H9 (cell line): ENCODE measurements at regions not wholly inside any gene's neighbourhood (a gene's known extent, or its start where the extent isn't known, plus 50 kb on each side); places are given as distances from the start of the nearest gene placed in this dataset.

Experiments
- DNase-seq: peaks from one replicate; pipeline ENCODE4 v3.0.0-alpha.2; 2017
- H2AFZ ChIP-seq: one replicate; pipeline ENCODE4 v1.6.1; 2013; ENCODE audit warnings: mild to moderate bottlenecking, low read length, control low read depth, moderate library complexity
- H2AK5ac ChIP-seq: 2 replicates; pipeline ENCODE4 v1.6.1; 2013; ENCODE audit warnings: low read length, control low read depth, mixed read lengths; ENCODE audit not compliant: insufficient read length
- H2BK120ac ChIP-seq: one replicate; pipeline ENCODE4 v1.6.1; 2013; ENCODE audit warnings: low read depth, mild to moderate bottlenecking, low read length, control low read depth, inconsistent platforms; ENCODE audit not compliant: poor library complexity, severe bottlenecking
- H2BK12ac ChIP-seq: 2 replicates; pipeline ENCODE4 v1.6.1; 2013; ENCODE audit warnings: low read length, control low read depth, mixed read lengths, low read depth; ENCODE audit not compliant: insufficient read length
- H2BK15ac ChIP-seq: 2 replicates; pipeline ENCODE4 v1.6.1; 2013; ENCODE audit warnings: low read depth, low read length, control low read depth
- H2BK20ac ChIP-seq: one replicate; pipeline ENCODE4 v1.6.1; 2013; ENCODE audit warnings: low read depth, mild to moderate bottlenecking, low read length, control low read depth, inconsistent platforms; ENCODE audit not compliant: poor library complexity, severe bottlenecking
- H2BK5ac ChIP-seq: 2 replicates; pipeline ENCODE4 v1.6.1; 2013; ENCODE audit warnings: low read length, control low read depth, mixed read lengths; ENCODE audit not compliant: insufficient read length
- H3K14ac ChIP-seq: 2 replicates; pipeline ENCODE4 v1.6.1; 2013; ENCODE audit warnings: low read length, control low read depth; ENCODE audit not compliant: insufficient read depth
- H3K18ac ChIP-seq: 2 replicates; pipeline ENCODE4 v1.6.1; 2013; ENCODE audit warnings: low read depth, mild to moderate bottlenecking, mixed read lengths, low read length, control low read depth; ENCODE audit not compliant: insufficient read length
- H3K23ac ChIP-seq: 2 replicates; pipeline ENCODE4 v1.6.1; 2013; ENCODE audit warnings: low read length, control low read depth, mixed read lengths, low read depth; ENCODE audit not compliant: insufficient read length
- H3K23me2 ChIP-seq: 2 replicates; pipeline ENCODE4 v1.6.1; 2013; ENCODE audit warnings: low read depth, mild to moderate bottlenecking, mixed read lengths, low read length, control low read depth; ENCODE audit not compliant: insufficient read length, poor library complexity, severe bottlenecking
- H3K27ac ChIP-seq: 2 replicates; pipeline ENCODE4 v1.5.1; 2013; ENCODE audit warnings: low read length, control low read depth, mixed read lengths, low read depth; ENCODE audit not compliant: insufficient read length
- H3K27me3 ChIP-seq: 2 replicates; pipeline ENCODE4 v1.6.1; 2013; ENCODE audit warnings: low read length, control low read depth, inconsistent platforms; ENCODE audit not compliant: insufficient read depth
- H3K4ac ChIP-seq: 2 replicates; pipeline ENCODE4 v1.6.1; 2013; ENCODE audit warnings: low read depth, mild to moderate bottlenecking, control low read depth, inconsistent platforms, low read length, moderate library complexity
- H3K4me1 ChIP-seq: 2 replicates; pipeline ENCODE4 v1.6.1; 2013; ENCODE audit warnings: low read length, control low read depth, inconsistent platforms; ENCODE audit not compliant: insufficient read depth
- H3K4me2 ChIP-seq: 2 replicates; pipeline ENCODE4 v1.6.1; 2013; ENCODE audit warnings: low read length, control low read depth, mixed read lengths; ENCODE audit not compliant: insufficient read length, insufficient read depth
- H3K56ac ChIP-seq: 2 replicates; pipeline ENCODE4 v1.6.1; 2013; ENCODE audit warnings: low read depth, mild to moderate bottlenecking, mixed read lengths, low read length, control low read depth; ENCODE audit not compliant: insufficient read length
- H3K79me1 ChIP-seq: 2 replicates; pipeline ENCODE4 v1.6.1; 2013; ENCODE audit warnings: low read depth, mild to moderate bottlenecking, moderate library complexity, low read length, control low read depth, inconsistent platforms; ENCODE audit not compliant: insufficient read depth, poor library complexity, severe bottlenecking
- H3K79me2 ChIP-seq: 2 replicates; pipeline ENCODE4 v1.6.1; 2013; ENCODE audit warnings: low read length, control low read depth, inconsistent platforms; ENCODE audit not compliant: insufficient read depth
- H3K9ac ChIP-seq: 2 replicates; pipeline ENCODE4 v1.6.1; 2013; ENCODE audit warnings: low read length, control low read depth, mixed read lengths; ENCODE audit not compliant: insufficient read length; ENCODE audit errors: extremely low read depth
- H3K9me3 ChIP-seq: one replicate; pipeline ENCODE4 v1.6.1; 2013; ENCODE audit warnings: low read depth, low read length, inconsistent platforms; ENCODE audit not compliant: control insufficient read depth
- H3T11ph ChIP-seq: one replicate; pipeline ENCODE4 v1.6.1; 2013; ENCODE audit warnings: mild to moderate bottlenecking, low read length, control low read depth, inconsistent platforms
- H4K20me1 ChIP-seq: one replicate; pipeline ENCODE4 v1.6.1; 2013; ENCODE audit not compliant: control insufficient read depth, insufficient read length, insufficient read depth
- H4K5ac ChIP-seq: 2 replicates; pipeline ENCODE4 v1.6.1; 2013; ENCODE audit warnings: low read depth, mild to moderate bottlenecking, mixed read lengths, low read length, control low read depth; ENCODE audit not compliant: insufficient read length
- H4K8ac ChIP-seq: replicated peaks from 2 replicates; pipeline ENCODE4 v1.6.1; 2013; ENCODE audit warnings: low read length, control low read depth, mixed read lengths, low read depth; ENCODE audit not compliant: insufficient read length
- H4K91ac ChIP-seq: 2 replicates; pipeline ENCODE4 v1.6.1; 2013; ENCODE audit warnings: low read depth, mild to moderate bottlenecking, moderate library complexity, mixed read lengths, low read length, control low read depth; ENCODE audit not compliant: insufficient read length
- H3K27ac Mint-ChIP-seq, 3 experiments: 2 replicates in 2 of 3; 3 replicates in 1 of 3; pipeline ENCODE4 v1.8.0; 2020 to 2021; ENCODE audit warnings: mixed read lengths in 3 of 3, mild to moderate bottlenecking in 1 of 3, moderate library complexity in 1 of 3
- H3K27me3 Mint-ChIP-seq: 2 replicates; pipeline ENCODE4 v1.8.0; 2021; ENCODE audit warnings: low read depth, mild to moderate bottlenecking, moderate library complexity, mixed read lengths
- H3K36me3 Mint-ChIP-seq, 3 experiments: 2 replicates in 2 of 3; 3 replicates in 1 of 3; pipeline ENCODE4 v1.8.0; 2020 to 2021; ENCODE audit warnings: low read depth in 3 of 3, mixed read lengths in 3 of 3; ENCODE audit not compliant: insufficient read depth in 1 of 3
- H3K4me1 Mint-ChIP-seq, 2 experiments: 2 replicates each; pipeline ENCODE4 v1.8.0; 2020; ENCODE audit warnings: mixed read lengths in 2 of 2
- H3K4me3 Mint-ChIP-seq, 2 experiments: 2 replicates in 1 of 2; 3 replicates in 1 of 2; pipeline ENCODE4 v1.8.0; 2020 to 2021; ENCODE audit warnings: mild to moderate bottlenecking in 2 of 2, mixed read lengths in 2 of 2, moderate library complexity in 1 of 2
- H3K9me3 Mint-ChIP-seq, 2 experiments: 2 replicates in 1 of 2; 3 replicates in 1 of 2; pipeline ENCODE4 v1.8.0; 2020; ENCODE audit warnings: mild to moderate bottlenecking in 2 of 2, mixed read lengths in 2 of 2, moderate library complexity in 1 of 2
- WGBS: extraction: QIAGEN DNeasy Blood & Tissue Kit; methylation state at CpG from one replicate; pipeline ENCODE4 v1.1.7; 2013; ENCODE audit warnings: missing lambda C conversion rate, low lambda C conversion rate, mixed read lengths; ENCODE audit not compliant: insufficient read length; ENCODE audit errors: extremely low coverage; 5-methylcytosine and 5-hydroxymethylcytosine counted together
- TF ChIP-seq, protein P1 (sequence below): fragments of 200-600 bp; sonication (generic); conservative IDR thresholded peaks from 3 replicates; pipeline ENCODE4 v1.8.0; 2021; ENCODE audit warnings: antibody characterized with exemption, mild to moderate bottlenecking

DNA sequence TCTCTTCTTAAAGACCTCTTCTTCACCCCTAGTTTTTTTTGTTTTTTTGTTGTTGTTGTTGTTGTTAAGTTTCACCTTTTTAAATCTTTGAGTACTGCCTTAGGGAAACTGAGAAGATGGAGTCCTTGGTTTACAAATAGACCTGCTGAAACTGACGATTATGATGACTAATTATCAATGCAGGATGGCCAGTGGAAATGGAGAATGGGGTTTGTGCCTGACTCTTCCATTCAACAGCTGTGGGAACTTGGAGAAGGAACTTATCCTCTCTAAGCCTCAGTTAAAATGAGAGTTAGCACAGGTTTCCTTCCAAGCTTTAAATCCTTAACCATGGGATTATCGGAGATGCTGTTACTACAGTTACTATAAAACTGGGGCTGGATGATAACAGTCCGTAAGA is 66.7 kb upstream of the PNMA1 start:
- no peak overlapping the region for H2BK20ac ChIP-seq
- no peak overlapping the region for H3K9ac ChIP-seq
- H4K20me1 ChIP-seq = no peaks in the 10 kb centered on the region
- peaks cover 91% of the 10 kb centered on the region for H3K27me3 Mint-ChIP-seq
- H4K5ac ChIP-seq = no peak overlapping the region
- H3K14ac ChIP-seq = no peak overlapping the region
- H3K27ac ChIP-seq = no peak overlapping the region
- H3K4me1 ChIP-seq = peaks cover 3% of the 10 kb centered on the region; the same call in 1 of the 2 replicates
- TF ChIP-seq, protein P1, sequence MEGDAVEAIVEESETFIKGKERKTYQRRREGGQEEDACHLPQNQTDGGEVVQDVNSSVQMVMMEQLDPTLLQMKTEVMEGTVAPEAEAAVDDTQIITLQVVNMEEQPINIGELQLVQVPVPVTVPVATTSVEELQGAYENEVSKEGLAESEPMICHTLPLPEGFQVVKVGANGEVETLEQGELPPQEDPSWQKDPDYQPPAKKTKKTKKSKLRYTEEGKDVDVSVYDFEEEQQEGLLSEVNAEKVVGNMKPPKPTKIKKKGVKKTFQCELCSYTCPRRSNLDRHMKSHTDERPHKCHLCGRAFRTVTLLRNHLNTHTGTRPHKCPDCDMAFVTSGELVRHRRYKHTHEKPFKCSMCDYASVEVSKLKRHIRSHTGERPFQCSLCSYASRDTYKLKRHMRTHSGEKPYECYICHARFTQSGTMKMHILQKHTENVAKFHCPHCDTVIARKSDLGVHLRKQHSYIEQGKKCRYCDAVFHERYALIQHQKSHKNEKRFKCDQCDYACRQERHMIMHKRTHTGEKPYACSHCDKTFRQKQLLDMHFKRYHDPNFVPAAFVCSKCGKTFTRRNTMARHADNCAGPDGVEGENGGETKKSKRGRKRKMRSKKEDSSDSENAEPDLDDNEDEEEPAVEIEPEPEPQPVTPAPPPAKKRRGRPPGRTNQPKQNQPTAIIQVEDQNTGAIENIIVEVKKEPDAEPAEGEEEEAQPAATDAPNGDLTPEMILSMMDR = no peak
- H4K91ac ChIP-seq = no peak overlapping the region
- H3K4me2 ChIP-seq = no peak overlapping the region
- H2BK120ac ChIP-seq = no peak overlapping the region
- no CpG with 5 or more reads among the region's 3 CpGs for WGBS
- no peaks in the 10 kb centered on the region; a peak in 1 of 7 replicates for H3K36me3 Mint-ChIP-seq
- H2AFZ ChIP-seq = no peak overlapping the region
- H3K79me2 ChIP-seq = no peaks in the 10 kb centered on the region
- no peak overlapping the region for H2BK5ac ChIP-seq
- no peak overlapping the region for H3K4ac ChIP-seq
- DNase-seq = no peak
- no peak overlapping the region for H4K8ac ChIP-seq
- H3K23ac ChIP-seq = no peak overlapping the region
- no peaks in the 10 kb centered on the region for H3K79me1 ChIP-seq
- no peak overlapping the region for H2BK15ac ChIP-seq
- no peak overlapping the region for H3K4me3 Mint-ChIP-seq
- no peak overlapping the region for H2AK5ac ChIP-seq
- peaks cover 31 to 36% of the 10 kb centered on the region in 2 experiments for H3K4me1 Mint-ChIP-seq
- H3K9me3 ChIP-seq = no peaks in the 10 kb centered on the region
- no peak overlapping the region for H3T11ph ChIP-seq
- H3K18ac ChIP-seq = no peak overlapping the region
- H3K56ac ChIP-seq = no peak overlapping the region
- no peak overlapping the region for H2BK12ac ChIP-seq
- no peaks in the 10 kb centered on the region; a peak in 1 of 5 replicates for H3K9me3 Mint-ChIP-seq
- H3K27me3 ChIP-seq = peaks cover 10% of the 10 kb centered on the region; the same call in 1 of the 2 replicates
- H3K27ac Mint-ChIP-seq = no peak overlapping the region
- peaks cover 6% of the 10 kb centered on the region for H3K23me2 ChIP-seq
